Activated CD4-positive, alpha-beta T cell treated with anti-CD3 and anti-CD28 coated beads for 36 hours (primary cell): ENCODE measurements at regions not wholly inside any gene's neighbourhood (a gene's known extent, or its start where the extent isn't known, plus 50 kb on each side); places are given as distances from the start of the nearest gene placed in this dataset.

Experiments used
- ATAC-seq: fragments of 200-7000 bp; cut with Tn5 transposase; one replicate; pipeline ENCODE4 v1.10.0; 2021; ENCODE audit warnings: mild to moderate bottlenecking, moderate library complexity
- CTCF ChIA-PET: fragments of 350-600 bp; sonication (Branson Sonifier 250); formaldehyde crosslinking; loops from one replicate; lab custom pipeline; 2021; ENCODE audit warnings: antibody characterized with exemption; lab: Charles Lee
- POLR2A ChIA-PET: fragments of 350-600 bp; sonication (Branson Sonifier 250); formaldehyde crosslinking; loops from one replicate; lab custom pipeline; 2021; ENCODE audit warnings: antibody characterized with exemption, inconsistent platforms; lab: Charles Lee
- DNase-seq: peaks from one replicate; pipeline ENCODE4 v3.0.0-alpha.2; 2020
- H3K27ac Mint-ChIP-seq: one replicate; pipeline ENCODE4 v1.8.0; 2021; ENCODE audit warnings: mixed read lengths
- H3K27me3 Mint-ChIP-seq: one replicate; pipeline ENCODE4 v1.8.0; 2021; ENCODE audit warnings: mixed read lengths
- H3K36me3 Mint-ChIP-seq: one replicate; pipeline ENCODE4 v1.8.0; 2021; ENCODE audit warnings: low read depth, mixed read lengths
- H3K4me1 Mint-ChIP-seq: one replicate; pipeline ENCODE4 v1.8.0; 2021; ENCODE audit warnings: mixed read lengths
- H3K4me3 Mint-ChIP-seq: one replicate; pipeline ENCODE4 v1.8.0; 2021; ENCODE audit warnings: mild to moderate bottlenecking, moderate library complexity, mixed read lengths
- H3K9me3 Mint-ChIP-seq: one replicate; pipeline ENCODE4 v1.8.0; 2021; ENCODE audit warnings: low read depth, mixed read lengths
- intact Hi-C, 2 experiments: fragments of 100-400 bp; cut with DNase I in 1 of 2; cut with micrococcal nuclease in 1 of 2; formaldehyde crosslinking; loops; one replicate each; pipeline versions ENCODE4 v1.14.2 to v1.15.1; 2022 to 2024; cut with DNase I, micrococcal nuclease

DNA sequence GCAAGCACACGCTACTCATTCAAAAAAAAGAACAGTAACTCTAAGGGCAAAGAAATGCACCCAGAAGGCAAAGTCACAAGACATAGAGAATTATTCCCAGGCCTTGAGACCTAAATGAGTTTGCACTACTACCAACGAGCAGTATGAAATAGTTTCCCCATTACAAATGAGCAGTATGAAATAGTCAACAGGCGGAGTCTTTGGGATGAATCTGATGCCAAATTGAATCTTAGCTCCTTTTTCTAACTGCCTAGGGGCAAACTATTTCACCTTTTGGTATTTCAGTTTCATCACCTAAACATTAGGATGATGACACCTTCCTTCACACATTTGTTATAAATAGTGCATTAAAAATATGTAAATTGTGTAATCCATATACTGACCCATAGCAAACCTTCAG is 213.0 kb upstream of the FAT4 start:
- Mint-ChIP-seq H3K4me3 (no peak overlapping the region), H3K4me1 (no peaks in the 10 kb centered on the region), H3K36me3 (no peaks in the 10 kb centered on the region), H3K27ac (no peak overlapping the region), H3K27me3 (peaks cover 2% of the 10 kb centered on the region), H3K9me3 (no peaks in the 10 kb centered on the region)
- no peak for ATAC-seq
- CTCF ChIA-PET: no interaction called here
- POLR2A ChIA-PET: no interaction called here
- intact Hi-C loops: no loop called here
- no peak for DNase-seq

DNA sequence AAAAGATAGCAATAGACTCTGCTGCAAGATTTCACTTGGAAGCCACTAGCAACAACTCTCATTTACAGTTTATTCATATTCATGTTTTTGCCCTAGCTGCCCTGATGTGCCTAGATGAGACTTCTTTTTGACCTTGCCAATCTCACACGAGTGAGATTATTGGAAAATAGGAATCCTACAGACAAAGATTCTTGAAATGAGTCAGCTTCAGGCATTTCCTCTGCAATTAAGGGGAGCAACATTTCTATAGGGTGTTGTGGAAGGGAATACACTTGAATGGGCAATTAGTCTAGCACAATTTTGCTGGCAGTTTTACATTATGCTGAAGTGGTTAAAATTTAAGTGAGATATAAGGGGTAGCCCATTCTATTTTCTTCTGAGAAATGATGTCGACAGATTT is 217.0 kb upstream of the FAT4 start:
- ATAC-seq (no peak), DNase-seq (no peak)
- Mint-ChIP-seq H3K27ac (no peak overlapping the region), H3K4me1 (no peaks in the 10 kb centered on the region), H3K4me3 (no peak overlapping the region), H3K9me3 (no peaks in the 10 kb centered on the region), H3K36me3 (no peaks in the 10 kb centered on the region), H3K27me3 (peaks cover 2% of the 10 kb centered on the region)
- intact Hi-C loops: no loop called here
- ChIA-PET POLR2A (no interaction called here), CTCF (no interaction called here)

DNA sequence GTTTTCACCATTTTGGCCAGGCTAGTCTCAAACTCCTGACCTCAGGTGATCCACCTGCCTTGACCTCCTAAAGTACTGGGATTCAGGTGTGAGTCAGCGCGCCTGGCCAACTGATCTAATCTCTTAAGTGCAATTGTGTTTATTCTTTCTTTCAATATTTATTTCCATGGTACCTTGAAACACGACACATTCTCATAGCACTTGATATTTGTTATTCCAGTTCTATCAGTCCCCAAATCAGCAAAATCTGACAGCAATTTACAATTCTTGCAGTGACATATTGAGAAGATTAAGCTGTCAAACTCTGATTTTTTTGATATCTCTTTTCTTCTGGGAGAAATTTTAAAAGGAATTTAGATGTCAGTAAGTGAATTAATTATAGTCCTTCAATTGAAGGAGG is 218.1 kb upstream of the FAT4 start:
- H3K4me3 Mint-ChIP-seq: no peak overlapping the region
- ATAC-seq: no peak
- DNase-seq: no peak
- H3K9me3 Mint-ChIP-seq: no peaks in the 10 kb centered on the region
- H3K4me1 Mint-ChIP-seq: no peaks in the 10 kb centered on the region
- H3K36me3 Mint-ChIP-seq: no peaks in the 10 kb centered on the region
- ChIA-PET CTCF (no interaction called here), POLR2A (no interaction called here)
- intact Hi-C loops: no loop called here
- no peak overlapping the region for H3K27ac Mint-ChIP-seq
- H3K27me3 Mint-ChIP-seq: peaks cover 2% of the 10 kb centered on the region

DNA sequence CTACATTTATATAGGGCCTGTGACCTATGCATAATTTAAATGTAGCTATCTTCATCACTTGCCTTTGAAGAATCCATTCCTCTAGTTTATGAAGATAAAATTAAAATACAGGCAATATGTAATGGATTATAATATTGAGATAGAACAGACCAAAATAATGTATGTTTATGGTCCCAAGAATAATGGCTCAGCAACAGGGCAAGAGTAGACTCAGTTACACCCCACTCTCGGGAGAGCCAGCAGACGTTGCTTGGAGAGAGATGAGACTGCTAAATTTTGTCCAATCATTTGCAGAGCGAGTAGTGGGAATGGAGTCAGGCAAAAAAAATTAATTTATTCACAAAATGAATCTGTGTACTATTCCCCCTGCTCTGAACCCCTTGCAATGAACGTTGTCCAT is 223.2 kb upstream of the FAT4 start:
- Mint-ChIP-seq H3K9me3 (peaks cover 2% of the 10 kb centered on the region), H3K27me3 (no peaks in the 10 kb centered on the region), H3K4me1 (no peaks in the 10 kb centered on the region), H3K36me3 (no peaks in the 10 kb centered on the region), H3K27ac (no peak overlapping the region), H3K4me3 (no peak overlapping the region)
- DNase-seq (no peak), ATAC-seq (no peak)
- CTCF ChIA-PET: interaction anchor here (0.6 kb wide), 1 partner anchor 104 kb away, joined by 3 read pairs; no protein-coding TSS in a partner anchor
- POLR2A ChIA-PET: no interaction called here
- intact Hi-C loops: no loop called here

DNA sequence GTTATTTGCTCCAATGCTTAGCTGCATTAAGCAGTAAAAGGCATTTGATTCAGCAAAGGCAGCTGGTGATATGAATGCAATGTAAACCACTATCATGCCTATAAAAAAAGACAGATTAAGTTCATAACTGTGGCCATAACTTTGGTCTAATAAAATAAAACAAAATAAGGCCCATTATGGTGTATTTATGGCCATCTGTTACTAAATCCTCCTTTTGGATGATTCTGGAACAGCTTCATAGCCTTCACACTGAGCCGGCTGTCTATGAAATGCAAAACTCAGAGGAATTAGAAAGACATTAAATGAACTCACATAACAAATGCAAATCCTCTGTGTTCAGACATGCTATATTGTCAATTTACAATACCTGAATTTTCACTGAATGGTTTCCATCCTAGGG is 223.7 kb upstream of the FAT4 start:
- H3K27ac Mint-ChIP-seq: no peak overlapping the region
- POLR2A ChIA-PET: no interaction called here
- H3K27me3 Mint-ChIP-seq: no peaks in the 10 kb centered on the region
- ATAC-seq (no peak), DNase-seq (no peak)
- H3K4me3 Mint-ChIP-seq: no peak overlapping the region
- intact Hi-C loops: no loop called here
- no peaks in the 10 kb centered on the region for H3K36me3 Mint-ChIP-seq
- H3K4me1 Mint-ChIP-seq: no peaks in the 10 kb centered on the region
- peaks cover 2% of the 10 kb centered on the region for H3K9me3 Mint-ChIP-seq
- CTCF ChIA-PET: interaction anchor here (0.6 kb wide), 1 partner anchor 103 kb away, joined by 3 read pairs; no protein-coding TSS in a partner anchor

DNA sequence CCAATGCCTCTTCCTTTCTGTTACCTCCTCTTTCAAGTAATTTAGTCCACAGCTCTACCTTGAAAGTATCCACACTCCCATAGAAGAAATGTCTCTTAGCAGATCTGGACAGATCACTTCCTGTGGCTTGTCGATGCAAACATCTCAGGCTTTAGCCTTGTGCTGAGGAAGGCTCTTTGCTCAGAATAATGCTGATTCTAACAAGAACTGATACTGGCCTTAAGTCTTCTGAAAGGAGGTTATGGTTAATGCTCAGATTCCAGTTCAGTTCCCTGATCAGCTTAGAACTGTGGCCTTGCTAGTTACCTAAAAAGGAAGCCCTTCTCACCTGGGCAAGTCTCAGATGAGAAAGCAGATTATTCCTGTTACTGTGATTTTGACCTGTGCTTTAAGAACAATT is 230.1 kb upstream of the FAT4 start:
- Mint-ChIP-seq H3K36me3 (no peaks in the 10 kb centered on the region), H3K4me3 (no peak overlapping the region), H3K9me3 (peaks cover 3% of the 10 kb centered on the region), H3K4me1 (no peaks in the 10 kb centered on the region), H3K27me3 (no peaks in the 10 kb centered on the region), H3K27ac (no peak overlapping the region)
- no peak for DNase-seq
- CTCF ChIA-PET: no interaction called here
- intact Hi-C loops: no loop called here
- no peak for ATAC-seq
- POLR2A ChIA-PET: no interaction called here

DNA sequence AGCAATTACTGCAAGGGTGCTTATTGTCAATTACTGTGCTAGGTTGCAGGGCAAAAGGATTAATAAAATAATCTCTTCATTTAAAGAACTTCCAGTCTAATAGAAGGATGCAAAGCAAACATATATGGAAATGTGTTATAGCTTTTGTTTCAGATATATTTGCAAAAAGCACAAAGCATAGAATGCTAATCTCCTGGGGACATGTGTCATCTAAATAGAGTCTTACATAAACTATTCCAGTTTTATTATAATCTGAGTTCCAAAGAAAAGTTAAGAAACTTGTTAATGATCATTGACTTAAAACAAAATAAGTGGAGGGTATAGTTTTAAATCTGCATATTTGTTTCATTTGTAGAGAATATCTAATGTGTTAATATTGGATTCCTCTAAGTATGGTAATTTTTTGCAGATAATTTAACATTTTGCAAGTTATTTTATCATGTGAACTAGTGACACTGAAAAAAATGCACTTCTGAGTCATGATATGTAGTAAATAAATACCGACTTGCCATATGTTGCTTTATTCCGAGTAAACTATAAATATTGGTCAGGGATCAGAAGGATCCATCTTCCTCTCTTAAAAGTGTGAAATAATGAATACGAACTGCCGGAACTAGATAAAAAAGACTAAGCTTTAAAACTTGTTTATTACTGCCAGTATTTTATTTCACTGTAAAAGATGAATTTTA is 231.9 kb upstream of the FAT4 start:
- Mint-ChIP-seq H3K4me1 (no peaks in the 10 kb centered on the region), H3K4me3 (no peak overlapping the region), H3K36me3 (no peaks in the 10 kb centered on the region), H3K27ac (no peak overlapping the region), H3K9me3 (peaks cover 2% of the 10 kb centered on the region), H3K27me3 (no peaks in the 10 kb centered on the region)
- POLR2A ChIA-PET: no interaction called here
- CTCF ChIA-PET: no interaction called here
- DNase-seq (no peak), ATAC-seq (no peak)
- intact Hi-C loops: no loop called here

DNA sequence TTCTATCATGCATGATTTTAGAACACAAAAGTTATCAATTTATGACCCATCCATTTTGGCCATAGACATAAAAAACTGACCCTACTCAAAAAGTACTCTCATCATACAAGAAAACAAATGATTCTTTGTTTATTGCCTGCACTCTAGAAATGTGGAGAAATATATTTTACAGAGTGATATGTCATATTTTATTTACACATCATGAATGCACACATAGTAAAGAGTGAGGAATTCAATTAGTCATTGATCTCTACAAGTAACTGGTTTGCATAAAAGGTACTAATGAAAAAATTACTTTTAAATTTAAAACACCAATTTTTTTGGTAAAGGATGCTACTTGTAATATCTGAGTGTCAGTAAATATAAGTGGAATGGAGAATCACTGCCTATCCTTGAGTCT is 242.5 kb upstream of the FAT4 start:
- Mint-ChIP-seq H3K9me3 (peaks cover 2% of the 10 kb centered on the region), H3K36me3 (no peaks in the 10 kb centered on the region), H3K4me3 (no peak overlapping the region), H3K4me1 (no peaks in the 10 kb centered on the region), H3K27ac (no peak overlapping the region), H3K27me3 (no peaks in the 10 kb centered on the region)
- no peak for ATAC-seq
- POLR2A ChIA-PET: no interaction called here
- DNase-seq: no peak
- CTCF ChIA-PET: no interaction called here
- intact Hi-C loops: no loop called here

DNA sequence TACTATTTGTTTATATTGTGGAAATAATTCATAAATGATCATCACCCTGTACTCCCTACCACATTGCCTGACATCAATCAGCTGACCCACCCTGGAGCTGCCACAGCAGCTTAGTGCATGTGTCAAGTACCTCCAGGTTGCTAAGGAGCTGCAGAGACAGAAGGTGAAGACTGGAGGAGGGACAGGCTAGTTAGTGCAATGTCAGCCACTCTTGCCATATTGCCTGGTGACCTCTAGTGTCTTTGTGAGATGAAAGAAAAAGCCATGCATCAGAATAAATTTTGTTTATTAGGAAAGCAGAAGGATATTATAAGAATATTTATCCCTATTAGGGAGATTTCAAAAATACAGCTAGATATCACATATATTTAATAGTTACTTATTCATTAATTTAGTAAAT is 243.9 kb upstream of the FAT4 start:
- H3K27me3 Mint-ChIP-seq: no peaks in the 10 kb centered on the region
- CTCF ChIA-PET: no interaction called here
- POLR2A ChIA-PET: no interaction called here
- no peak overlapping the region for H3K27ac Mint-ChIP-seq
- H3K4me1 Mint-ChIP-seq: no peaks in the 10 kb centered on the region
- DNase-seq (no peak), ATAC-seq (no peak)
- no peaks in the 10 kb centered on the region for H3K36me3 Mint-ChIP-seq
- peaks cover 6% of the 10 kb centered on the region for H3K9me3 Mint-ChIP-seq
- H3K4me3 Mint-ChIP-seq: no peak overlapping the region
- intact Hi-C loops: no loop called here

DNA sequence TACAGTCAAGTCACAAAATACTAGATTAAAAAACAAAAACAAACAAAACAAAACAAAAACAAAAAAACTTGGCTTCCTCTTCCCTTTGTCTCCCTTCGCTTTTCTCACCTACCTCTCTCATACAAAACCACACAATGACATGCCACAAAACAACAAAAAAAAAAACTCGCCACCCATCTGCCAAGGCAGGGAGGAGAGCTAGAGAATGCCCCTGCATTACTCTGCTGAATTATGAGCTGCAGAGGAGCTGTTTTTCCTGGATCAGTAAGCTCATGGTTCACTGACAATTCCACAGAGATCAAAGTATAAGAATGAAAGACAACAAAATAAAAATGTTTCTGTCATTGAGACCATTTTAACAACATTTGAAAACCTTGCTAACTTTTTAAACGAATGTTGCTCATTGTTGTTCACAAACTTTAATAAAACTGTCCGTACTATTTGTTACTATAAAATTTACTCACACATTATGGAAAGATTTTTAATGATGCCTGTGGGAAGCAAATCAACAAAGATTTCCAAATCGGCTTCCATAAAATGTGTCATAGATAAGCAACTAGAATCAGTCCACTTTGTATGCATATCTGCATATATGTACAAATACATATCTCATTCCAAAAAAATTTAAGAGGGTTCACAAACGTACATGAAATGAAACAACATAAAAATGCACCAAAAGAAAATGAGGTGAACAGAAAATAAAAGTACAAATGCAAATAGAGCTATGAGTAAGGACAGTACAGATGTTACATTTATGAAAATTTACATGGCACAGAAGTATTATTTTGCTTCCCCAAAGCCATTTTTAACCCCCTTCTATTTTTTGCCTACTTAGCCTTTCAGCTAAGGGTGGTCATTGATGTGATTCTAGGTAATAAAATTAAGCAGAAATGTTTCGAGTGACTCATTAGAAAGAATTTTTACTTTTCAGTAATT is 252.4 kb upstream of the FAT4 start:
- DNase-seq: no peak
- no peak for ATAC-seq
- H3K4me1 Mint-ChIP-seq: no peaks in the 10 kb centered on the region
- no peak overlapping the region for H3K27ac Mint-ChIP-seq
- intact Hi-C loops: no loop called here
- no peaks in the 10 kb centered on the region for H3K36me3 Mint-ChIP-seq
- H3K27me3 Mint-ChIP-seq: no peaks in the 10 kb centered on the region
- no peak overlapping the region for H3K4me3 Mint-ChIP-seq
- CTCF ChIA-PET: no interaction called here
- H3K9me3 Mint-ChIP-seq: peaks cover 4% of the 10 kb centered on the region
- POLR2A ChIA-PET: no interaction called here

DNA sequence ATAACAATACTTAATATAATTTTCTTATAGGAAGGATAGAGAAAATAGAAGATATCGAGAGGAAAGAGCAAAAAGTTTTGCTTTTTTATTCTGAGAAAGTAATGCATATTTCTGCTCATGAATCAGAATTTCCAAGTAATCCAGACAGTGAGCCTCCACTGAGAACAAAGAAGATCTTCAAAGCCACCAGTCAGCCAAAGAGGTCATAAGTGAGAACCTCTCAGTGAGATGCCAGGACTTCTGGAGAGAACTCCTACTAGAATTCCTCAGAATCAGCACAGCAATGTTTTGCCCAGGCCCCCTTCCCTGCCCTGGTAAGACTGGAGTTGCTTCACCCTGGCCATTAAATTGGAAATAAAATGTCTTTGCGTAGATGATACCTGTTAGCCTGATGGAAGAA is 254.4 kb upstream of the FAT4 start:
- Mint-ChIP-seq H3K4me3 (no peak overlapping the region), H3K27me3 (no peaks in the 10 kb centered on the region), H3K36me3 (no peaks in the 10 kb centered on the region), H3K27ac (no peak overlapping the region), H3K9me3 (no peaks in the 10 kb centered on the region), H3K4me1 (no peaks in the 10 kb centered on the region)
- DNase-seq: no peak
- no peak for ATAC-seq
- ChIA-PET CTCF (no interaction called here), POLR2A (no interaction called here)
- intact Hi-C loops: no loop called here

DNA sequence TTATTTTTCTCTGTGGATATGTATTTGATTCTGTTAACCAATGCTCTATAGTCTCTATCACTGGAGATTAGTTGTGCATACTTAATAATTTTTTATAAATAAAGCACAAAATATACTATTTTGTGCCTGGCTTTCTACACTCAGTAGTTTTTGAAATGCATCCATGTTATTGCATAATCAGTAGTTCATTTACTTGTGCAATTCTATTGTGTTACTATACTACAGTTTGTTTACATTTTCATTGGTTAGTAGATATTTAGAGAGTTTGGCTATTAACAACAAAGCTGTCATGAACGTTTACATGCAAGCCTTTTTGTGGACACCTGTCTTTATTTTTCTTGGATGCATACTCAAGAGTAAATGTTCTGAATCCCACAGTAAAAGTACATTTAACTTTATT is 265.0 kb upstream of the FAT4 start:
- no peaks in the 10 kb centered on the region for H3K9me3 Mint-ChIP-seq
- no peak overlapping the region for H3K4me3 Mint-ChIP-seq
- no peaks in the 10 kb centered on the region for H3K27me3 Mint-ChIP-seq
- intact Hi-C loops: no loop called here
- DNase-seq (no peak), ATAC-seq (no peak)
- ChIA-PET CTCF (no interaction called here), POLR2A (no interaction called here)
- H3K36me3 Mint-ChIP-seq: no peaks in the 10 kb centered on the region
- H3K4me1 Mint-ChIP-seq: no peaks in the 10 kb centered on the region
- H3K27ac Mint-ChIP-seq: no peak overlapping the region
